Upper lobe of left lung (tissue), 6 donors: ENCODE measurements at regions not wholly inside any gene's neighbourhood (a gene's known extent, or its start where the extent isn't known, plus 50 kb on each side); places are given as distances from the start of the nearest gene placed in this dataset.

ENCODE experiments used
- ATAC-seq, 2 donors: fragments of 200-7000 bp; cut with Tn5 transposase; one replicate each; pipeline ENCODE4 v1.9.1; 2022; ENCODE audit warnings: mild to moderate bottlenecking in 2 of 2, moderate library complexity in 2 of 2; ENCODE audit not compliant: low FRiP score in 2 of 2
- DNase-seq, 2 donors: peaks; one replicate each; pipeline ENCODE4 v3.0.0-alpha.2; 2019 to 2020
- H3K27ac ChIP-seq, 4 donors: fragments of 200-600 bp; sonication (generic); one replicate each; pipeline ENCODE4 v1.5.1; 2016 to 2019
- H3K27me3 ChIP-seq, 4 donors: fragments of 200-600 bp; sonication (generic); one replicate each; pipeline ENCODE4 v1.5.1; 2017 to 2019
- H3K36me3 ChIP-seq, 4 donors: fragments of 200-600 bp; sonication (generic); one replicate each; pipeline ENCODE4 v1.5.1; 2016 to 2019
- H3K4me1 ChIP-seq, 4 donors: fragments of 200-600 bp; sonication (generic); one replicate each; pipeline ENCODE4 v1.5.1; 2018 to 2019
- H3K4me3 ChIP-seq, 4 donors: fragments of 200-600 bp; sonication (generic); one replicate each; pipeline ENCODE4 v1.5.1; 2017 to 2019; ENCODE audit warnings: mild to moderate bottlenecking in 2 of 4, moderate library complexity in 1 of 4
- H3K9me3 ChIP-seq, 4 donors: fragments of 200-600 bp; sonication (generic); one replicate each; pipeline ENCODE4 v1.5.1; 2018 to 2019
- EP300 ChIP-seq, 4 donors: sonication (generic); formaldehyde crosslinking; IDR thresholded peaks; one replicate each; pipeline ENCODE4 v1.5.1; 2017; ENCODE audit warnings: antibody characterized with exemption in 4 of 4, control low read depth in 2 of 4
- POLR2A ChIP-seq, 4 donors: fragments of 450-650 bp; IDR thresholded peaks; one replicate each; pipeline ENCODE4 v1.5.1; 2016 to 2017; ENCODE audit warnings: antibody characterized with exemption in 4 of 4, mild to moderate bottlenecking in 2 of 4
- POLR2AphosphoS5 ChIP-seq, 2 donors: sonication (generic); formaldehyde crosslinking; IDR thresholded peaks; one replicate each; pipeline ENCODE4 v1.5.1; 2017; ENCODE audit warnings: antibody characterized with exemption in 2 of 2
- WGBS, 2 donors: methylation state at CpG; one replicate each; pipeline ENCODE4 v1.1.5; 2017 to 2018; 5-methylcytosine and 5-hydroxymethylcytosine counted together
- TF ChIP-seq, protein P1 (sequence below), 6 experiments: fragments of 450-650 bp in 4 of 6; fragments of 200-600 bp in 2 of 6; sonication (generic) in 2 of 6; IDR thresholded peaks; one replicate each; pipeline ENCODE4 v1.5.1; 2016 to 2019; ENCODE audit warnings: antibody characterized with exemption in 6 of 6
- donor health status: DM: no; HTN: no; CAD: no; lungs with moderate emphysema.
- donor health status: DM: no; HTN: yes; CAD: no; lungs with severe emphysema.

GRCh38 chr3:111253733-111254132, 182.1 kb downstream of the NECTIN3 start:
- no peak overlapping the region for H3K27ac ChIP-seq
- no peak for TF ChIP-seq POLR2A (IDR thresholded peaks at IDR 0.05)
- TF ChIP-seq POLR2AphosphoS5 (IDR thresholded peaks at IDR 0.05) = no peak
- TF ChIP-seq EP300 (IDR thresholded peaks at IDR 0.05) = no peak
- TF ChIP-seq, protein P1, sequence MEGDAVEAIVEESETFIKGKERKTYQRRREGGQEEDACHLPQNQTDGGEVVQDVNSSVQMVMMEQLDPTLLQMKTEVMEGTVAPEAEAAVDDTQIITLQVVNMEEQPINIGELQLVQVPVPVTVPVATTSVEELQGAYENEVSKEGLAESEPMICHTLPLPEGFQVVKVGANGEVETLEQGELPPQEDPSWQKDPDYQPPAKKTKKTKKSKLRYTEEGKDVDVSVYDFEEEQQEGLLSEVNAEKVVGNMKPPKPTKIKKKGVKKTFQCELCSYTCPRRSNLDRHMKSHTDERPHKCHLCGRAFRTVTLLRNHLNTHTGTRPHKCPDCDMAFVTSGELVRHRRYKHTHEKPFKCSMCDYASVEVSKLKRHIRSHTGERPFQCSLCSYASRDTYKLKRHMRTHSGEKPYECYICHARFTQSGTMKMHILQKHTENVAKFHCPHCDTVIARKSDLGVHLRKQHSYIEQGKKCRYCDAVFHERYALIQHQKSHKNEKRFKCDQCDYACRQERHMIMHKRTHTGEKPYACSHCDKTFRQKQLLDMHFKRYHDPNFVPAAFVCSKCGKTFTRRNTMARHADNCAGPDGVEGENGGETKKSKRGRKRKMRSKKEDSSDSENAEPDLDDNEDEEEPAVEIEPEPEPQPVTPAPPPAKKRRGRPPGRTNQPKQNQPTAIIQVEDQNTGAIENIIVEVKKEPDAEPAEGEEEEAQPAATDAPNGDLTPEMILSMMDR (IDR thresholded peaks at IDR 0.05) = no peak
- no peaks in the 10 kb centered on the region for H3K27me3 ChIP-seq
- H3K9me3 ChIP-seq = no peaks in the 10 kb centered on the region
- H3K36me3 ChIP-seq = no peaks in the 10 kb centered on the region
- H3K4me3 ChIP-seq = no peak overlapping the region
- DNase-seq = no peak
- no peaks in the 10 kb centered on the region for H3K4me1 ChIP-seq
- 89% methylated on average over 2 of the region's 2 CpGs for WGBS, 2 donors
- no peak for ATAC-seq

GRCh38 chr3:111260878-111261277, 189.3 kb downstream of the NECTIN3 start:
- TF ChIP-seq, protein P1 (IDR thresholded peaks at IDR 0.05) = no peak
- TF ChIP-seq EP300 (IDR thresholded peaks at IDR 0.05) (no peak), POLR2AphosphoS5 (IDR thresholded peaks at IDR 0.05) (no peak), POLR2A (IDR thresholded peaks at IDR 0.05) (no peak)
- Histone ChIP-seq H3K27me3 (no peaks in the 10 kb centered on the region), H3K36me3 (no peaks in the 10 kb centered on the region), H3K4me1 (no peaks in the 10 kb centered on the region), H3K27ac (no peak overlapping the region), H3K4me3 (no peak overlapping the region), H3K9me3 (no peaks in the 10 kb centered on the region)
- ATAC-seq (no peak), DNase-seq (no peak)

DNA sequence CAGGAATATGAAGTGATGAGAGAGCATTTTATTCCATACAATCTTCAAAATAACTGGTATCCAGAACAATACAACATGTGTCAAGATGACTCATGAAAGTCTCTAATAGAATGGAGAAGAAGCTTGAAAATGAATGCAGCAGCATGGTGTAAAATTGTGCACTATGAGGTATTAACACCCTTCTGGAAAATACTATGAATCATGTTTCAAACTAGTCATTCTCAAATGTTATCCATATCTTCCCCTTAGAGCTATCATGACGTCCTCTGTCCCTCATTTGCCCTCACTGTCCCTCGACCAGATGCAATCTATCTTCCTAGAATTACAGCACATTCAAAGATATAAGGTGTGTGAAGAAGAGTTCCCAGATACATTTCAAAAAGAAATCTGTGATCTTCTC, 198.2 kb downstream of the NECTIN3 start:
- Histone ChIP-seq H3K4me1 (no peaks in the 10 kb centered on the region), H3K4me3 (no peak overlapping the region), H3K36me3 (no peaks in the 10 kb centered on the region), H3K27ac (no peak overlapping the region), H3K27me3 (no peaks in the 10 kb centered on the region), H3K9me3 (no peaks in the 10 kb centered on the region)
- 56 to 59% methylated on average over 2 of the region's 2 CpGs for WGBS, 2 donors
- ATAC-seq = no peak
- no peak for DNase-seq
- TF ChIP-seq POLR2AphosphoS5 (IDR thresholded peaks at IDR 0.05) (no peak), EP300 (IDR thresholded peaks at IDR 0.05) (no peak), POLR2A (IDR thresholded peaks at IDR 0.05) (no peak)
- TF ChIP-seq, protein P1 (IDR thresholded peaks at IDR 0.05) = no peak

- TF ChIP-seq POLR2A (IDR thresholded peaks at IDR 0.05) (no peak), POLR2AphosphoS5 (IDR thresholded peaks at IDR 0.05) (no peak), EP300 (IDR thresholded peaks at IDR 0.05) (no peak)
- TF ChIP-seq, protein P1 (IDR thresholded peaks at IDR 0.05) = no peak
- no peak for ATAC-seq
- no peak overlapping the region for H3K4me3 ChIP-seq
- DNase-seq = no peak
- H3K4me1 ChIP-seq = no peaks in the 10 kb centered on the region
- no peak overlapping the region for H3K27ac ChIP-seq
- no peaks in the 10 kb centered on the region for H3K36me3 ChIP-seq
- no peaks in the 10 kb centered on the region for H3K9me3 ChIP-seq
- H3K27me3 ChIP-seq = no peaks in the 10 kb centered on the region
- 26 to 27% methylated on average over 4 of the region's 4 CpGs for WGBS, 2 donors
Measured at GRCh38 chr3:111277226-111277625, 205.6 kb downstream of the NECTIN3 start.

- Histone ChIP-seq H3K27ac (no peak overlapping the region), H3K36me3 (no peaks in the 10 kb centered on the region), H3K4me1 (no peaks in the 10 kb centered on the region), H3K9me3 (no peaks in the 10 kb centered on the region), H3K27me3 (no peaks in the 10 kb centered on the region), H3K4me3 (no peak overlapping the region)
- no peak for DNase-seq
- ATAC-seq = no peak
- TF ChIP-seq POLR2A (IDR thresholded peaks at IDR 0.05) (no peak), EP300 (IDR thresholded peaks at IDR 0.05) (no peak), POLR2AphosphoS5 (IDR thresholded peaks at IDR 0.05) (no peak)
- TF ChIP-seq, protein P1 (IDR thresholded peaks at IDR 0.05) = no peak
Measured at GRCh38 chr3:111278959-111279358, 207.3 kb downstream of the NECTIN3 start.
